GM18505 (cell line): ENCODE measurements at regions not wholly inside any gene's neighbourhood (a gene's known extent, or its start where the extent isn't known, plus 50 kb on each side); places are given as distances from the start of the nearest gene placed in this dataset.

Experiments
- ATAC-seq: cut with Tn5 transposase; IDR thresholded peaks from one replicate; pipeline ENCODE4 v1.9.1; 2021; ENCODE audit not compliant: unreplicated experiment
- POLR2A ChIP-seq: IDR thresholded peaks from 4 replicates; pipeline ENCODE4 v1.6.1; 2011; ENCODE audit warnings: borderline replicate concordance; ENCODE audit not compliant: insufficient read depth, insufficient read length; ENCODE audit errors: extremely low read depth

DNA sequence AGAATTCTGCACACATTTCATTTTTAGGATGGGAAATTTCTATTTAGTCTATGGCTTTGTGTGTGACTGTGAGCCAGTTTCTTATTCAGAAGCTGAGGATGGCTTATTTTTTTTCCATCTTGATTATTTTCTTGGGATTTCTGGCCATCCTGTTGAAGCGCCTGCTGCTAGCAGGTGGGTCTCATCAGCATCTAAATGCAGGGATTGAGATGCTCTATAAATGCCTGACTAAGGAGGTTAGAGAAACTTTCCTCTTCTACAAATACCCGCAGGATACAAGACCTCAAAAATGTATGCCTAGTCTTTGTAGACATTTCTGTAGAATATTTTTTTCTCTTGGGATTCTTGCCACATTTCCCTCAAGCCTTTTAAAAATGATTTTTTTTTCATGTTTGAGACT lies 138.0 kb upstream of the CCN2 start:
- no peak for TF ChIP-seq POLR2A

DNA sequence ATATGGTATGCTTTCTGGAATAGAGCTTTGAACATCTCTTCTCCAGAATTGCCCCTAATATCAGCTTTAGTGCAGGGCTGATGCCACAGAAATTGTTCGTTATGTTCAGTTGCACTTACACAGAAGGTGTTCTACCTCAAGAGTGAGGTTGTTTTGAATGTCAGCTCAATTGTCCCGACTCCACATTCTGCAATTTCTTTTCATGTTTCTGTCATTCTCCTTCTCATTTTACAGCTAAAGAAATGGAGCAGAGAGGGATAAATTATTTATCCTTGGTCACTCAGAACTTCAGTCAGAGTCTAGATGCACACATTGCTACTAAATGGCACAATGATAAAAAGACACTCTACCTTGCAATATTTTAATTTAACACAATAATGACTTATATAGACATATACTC lies 137.0 kb upstream of the CCN2 start:
- ATAC-seq, result no peak

More for the DNA sequence above, 138.0 kb upstream of the CCN2 start:
- no peak for ATAC-seq

DNA sequence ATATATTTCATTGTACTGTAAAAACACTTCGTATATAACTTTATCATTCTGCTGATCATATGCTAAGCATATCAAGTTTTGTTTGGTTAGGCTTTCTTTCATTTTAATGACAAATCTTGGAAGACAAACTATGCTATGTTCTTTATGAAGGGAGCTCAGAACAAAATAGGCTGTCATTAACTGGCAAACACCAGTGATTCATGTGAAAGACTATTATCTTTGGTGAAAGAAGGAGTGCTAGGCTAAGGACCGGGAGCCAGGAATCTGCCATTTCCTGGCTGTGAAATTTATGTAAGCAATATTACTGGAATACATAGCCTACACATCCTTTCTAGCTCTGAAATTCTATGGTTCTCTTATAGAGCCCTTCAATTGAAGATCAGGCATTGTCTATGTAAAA lies 136.2 kb upstream of the CCN2 start:
- TF ChIP-seq POLR2A, result no peak
- ATAC-seq, result no peak

More for the DNA sequence above, 137.0 kb upstream of the CCN2 start:
- no peak for TF ChIP-seq POLR2A

DNA sequence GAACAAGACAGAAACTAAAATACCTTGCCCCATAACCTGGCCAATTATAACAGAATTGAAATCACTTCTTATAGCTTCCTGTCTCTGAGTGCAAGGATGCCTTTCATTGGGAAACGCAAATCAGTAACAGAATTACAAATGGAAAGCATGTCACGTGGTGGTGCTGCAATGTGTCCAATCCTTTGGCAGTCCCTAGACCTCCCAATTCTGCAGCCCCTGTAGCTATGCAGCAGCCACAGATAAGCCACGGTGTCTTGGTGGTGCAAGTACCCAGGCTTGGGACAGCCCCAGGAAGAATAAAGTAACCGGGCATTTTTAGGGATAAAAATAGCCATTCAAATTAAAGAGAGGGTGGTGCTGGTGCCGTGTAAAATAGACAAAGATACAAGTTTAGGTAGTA lies 134.6 kb upstream of the CCN2 start:
- ATAC-seq, result no peak
- TF ChIP-seq POLR2A, result no peak

DNA sequence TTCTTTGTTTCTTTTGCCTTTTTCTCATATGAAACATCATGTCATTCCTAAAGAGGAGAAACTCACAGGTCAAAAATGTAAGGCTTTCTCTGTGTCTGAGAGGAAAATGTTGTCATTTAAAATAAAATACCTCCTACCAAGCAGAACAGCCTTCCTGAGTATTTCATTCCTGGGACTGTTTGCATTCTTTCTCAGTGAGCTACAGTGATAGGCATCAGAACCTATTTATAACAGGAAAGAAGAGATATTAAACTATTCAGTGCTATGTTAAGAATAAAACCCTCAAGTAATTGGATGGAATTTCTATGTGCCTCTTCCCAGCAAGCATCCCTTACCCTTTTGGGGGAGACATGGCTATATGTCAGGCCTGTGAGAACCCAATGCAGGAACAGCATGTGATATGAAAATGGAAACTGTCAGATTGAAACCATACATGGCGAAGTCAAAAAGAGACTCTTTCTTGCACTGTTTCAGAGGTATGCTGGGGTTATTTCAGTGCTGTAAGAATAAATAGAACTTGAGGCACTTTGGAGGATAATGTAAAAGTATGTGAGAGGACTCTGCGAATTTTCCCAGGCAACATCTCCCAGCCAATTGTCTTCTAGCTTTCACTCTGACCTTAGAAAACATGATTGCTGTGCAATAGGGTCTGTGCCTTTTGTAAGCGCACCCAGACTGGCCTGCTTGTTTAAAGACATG lies 133.8 kb upstream of the CCN2 start:
- peak; percentile 79 for ATAC-seq
- no peak for TF ChIP-seq POLR2A

DNA sequence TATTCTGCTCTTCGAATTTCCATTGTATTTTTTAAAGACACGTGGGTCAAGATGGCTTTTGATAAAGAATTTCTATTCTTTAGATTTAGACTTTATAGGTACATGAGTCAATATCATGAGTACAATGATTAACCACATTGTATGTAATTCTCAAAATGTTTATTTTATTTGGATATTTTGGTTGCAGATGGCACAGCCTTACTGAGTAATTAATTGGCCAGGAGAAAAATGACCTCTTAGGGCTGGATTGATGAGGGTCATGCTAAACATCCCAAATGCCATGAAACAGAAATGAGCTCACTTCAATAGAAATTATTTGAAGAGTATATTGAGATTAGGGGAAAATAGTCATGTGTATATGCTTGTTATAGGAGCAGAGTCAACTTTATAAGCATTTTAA lies 131.2 kb upstream of the CCN2 start:
- no peak for ATAC-seq

DNA sequence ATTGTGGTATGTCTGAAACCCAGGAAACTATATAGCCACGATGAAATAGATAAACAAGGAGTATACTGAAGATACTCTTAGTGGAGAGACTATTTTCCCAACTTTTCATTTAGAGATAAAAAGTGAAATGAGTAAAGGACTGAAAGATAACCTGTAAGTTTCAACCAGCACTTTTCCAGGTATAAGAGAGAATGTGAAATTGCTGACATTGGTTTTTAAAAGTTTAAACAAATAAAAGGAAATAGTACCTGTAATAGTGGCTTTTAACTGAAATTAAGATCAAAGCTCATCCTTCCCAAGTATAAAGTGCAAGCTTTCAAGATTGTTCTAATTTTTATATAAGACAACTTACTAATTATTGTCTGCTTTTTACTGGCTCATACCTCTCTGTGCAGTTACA lies 130.2 kb upstream of the CCN2 start:
- TF ChIP-seq POLR2A, result no peak
- ATAC-seq, result no peak

More for the DNA sequence above, 131.2 kb upstream of the CCN2 start:
- no peak for TF ChIP-seq POLR2A

DNA sequence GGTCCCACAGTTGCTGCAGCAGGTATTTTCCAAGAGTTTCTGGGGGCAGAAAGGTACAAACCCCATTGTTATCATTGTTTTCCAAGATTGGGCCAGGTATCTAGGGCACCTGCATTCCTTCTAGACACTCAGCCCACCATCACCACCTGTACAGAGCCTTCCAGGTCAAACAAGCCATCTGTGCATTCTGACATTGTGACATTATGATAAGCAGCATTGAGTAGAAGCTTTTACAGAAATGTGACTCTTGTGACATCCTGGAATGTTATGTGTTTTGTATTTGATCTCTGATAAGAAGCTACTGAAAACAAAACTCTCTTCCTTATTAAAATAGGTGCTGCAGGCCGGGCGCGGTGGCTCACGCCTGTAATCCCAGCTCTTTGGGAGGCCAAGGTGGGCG lies 128.1 kb upstream of the CCN2 start:
- ATAC-seq, result no peak
- no peak for TF ChIP-seq POLR2A

DNA sequence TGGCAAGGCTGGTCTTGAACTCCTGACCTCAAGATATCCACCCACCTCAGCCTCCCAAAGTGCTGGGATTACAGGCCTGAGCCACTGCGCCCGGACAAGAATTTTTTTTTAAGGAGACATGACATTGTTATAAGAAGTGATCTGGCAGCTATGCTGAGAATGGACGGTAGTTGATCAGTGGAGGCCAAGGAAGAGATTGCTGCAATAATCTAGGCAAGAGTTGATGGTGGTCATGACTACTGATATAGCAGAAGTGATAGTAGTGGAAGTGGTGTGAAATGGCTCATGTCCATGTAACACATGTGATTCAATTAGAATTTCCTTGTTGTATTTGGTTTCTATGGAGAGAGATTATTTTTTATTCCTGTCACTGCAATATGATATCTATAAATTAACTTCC lies 125.3 kb upstream of the CCN2 start:
- no peak for TF ChIP-seq POLR2A
- no peak for ATAC-seq

DNA sequence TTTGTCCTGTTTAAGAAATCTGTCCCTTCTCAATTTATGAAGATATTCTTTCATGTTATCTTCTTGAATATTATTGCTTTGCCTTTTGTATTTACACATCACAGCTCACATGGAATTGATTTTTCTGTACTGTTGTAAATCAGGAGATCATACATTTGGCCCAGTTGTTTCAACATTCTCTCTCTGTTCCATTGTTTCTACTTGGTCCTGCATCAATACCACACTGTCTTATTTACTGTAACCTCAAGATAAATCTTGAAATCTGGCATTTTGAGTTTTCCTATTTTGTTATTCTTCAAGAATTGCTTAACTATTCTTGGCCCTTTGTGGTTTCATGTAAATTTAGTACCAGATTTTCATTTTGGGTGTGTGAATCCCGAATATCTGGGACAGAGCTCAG lies 121.7 kb upstream of the CCN2 start:
- no peak for ATAC-seq
- TF ChIP-seq POLR2A, result no peak

DNA sequence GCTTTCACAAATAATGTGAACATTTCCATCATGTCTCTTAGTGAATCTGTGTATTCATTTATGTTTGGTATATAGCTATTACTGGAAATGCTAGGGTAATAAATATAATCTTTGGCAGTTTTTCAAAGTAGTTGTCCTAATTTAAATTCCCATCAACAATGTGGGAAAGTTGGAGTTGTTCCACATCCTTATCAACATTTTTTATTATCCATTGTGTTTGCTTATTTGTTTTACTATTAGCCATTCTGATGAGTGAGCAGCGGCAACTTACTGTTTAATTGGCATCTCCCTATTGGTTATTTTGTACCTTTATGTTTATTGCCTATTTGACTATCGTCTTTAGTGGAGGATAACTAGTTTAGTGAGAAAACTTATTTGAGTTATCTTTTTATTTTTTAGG lies 121.1 kb upstream of the CCN2 start:
- TF ChIP-seq POLR2A, result no peak
- ATAC-seq, result no peak

DNA sequence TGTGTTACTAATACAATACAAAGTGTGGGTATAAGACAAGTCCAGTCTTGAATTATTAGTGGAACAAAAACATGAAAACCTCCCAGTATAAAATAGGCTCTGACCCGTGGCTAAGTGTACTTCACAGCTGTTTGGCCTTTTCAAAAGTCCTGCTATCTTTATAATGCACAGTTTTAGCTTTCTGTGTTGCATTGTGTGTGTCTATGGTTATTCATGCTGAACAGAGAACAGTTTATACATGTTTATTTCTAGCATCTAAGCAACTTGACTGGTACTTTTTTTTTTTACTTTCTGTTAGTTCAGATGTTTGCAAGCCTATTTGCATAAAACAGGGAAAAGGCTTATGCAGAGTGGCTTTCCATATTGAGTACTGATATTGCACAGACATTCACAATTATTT lies 119.2 kb upstream of the CCN2 start:
- no peak for ATAC-seq

DNA sequence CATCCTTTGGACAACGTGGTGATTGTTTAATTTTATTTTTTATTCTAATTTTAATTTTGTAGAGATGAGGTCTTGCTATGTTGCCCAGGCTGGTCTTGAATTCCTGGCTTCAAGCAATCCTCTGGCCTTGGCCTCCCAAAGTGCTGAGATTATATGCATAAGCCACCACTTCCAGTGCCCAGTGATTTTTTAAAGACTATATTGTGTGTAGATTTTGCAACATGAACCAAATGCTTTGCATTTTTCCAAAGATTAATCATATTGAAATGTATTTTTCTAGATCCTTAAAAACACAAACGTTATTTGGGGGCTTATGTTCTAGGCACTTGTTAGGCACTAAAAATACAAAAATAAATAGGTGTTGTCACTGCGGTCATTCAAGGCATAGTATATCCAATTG lies 117.6 kb upstream of the CCN2 start:
- no peak for ATAC-seq

More for the DNA sequence above, 119.2 kb upstream of the CCN2 start:
- TF ChIP-seq POLR2A, result no peak

DNA sequence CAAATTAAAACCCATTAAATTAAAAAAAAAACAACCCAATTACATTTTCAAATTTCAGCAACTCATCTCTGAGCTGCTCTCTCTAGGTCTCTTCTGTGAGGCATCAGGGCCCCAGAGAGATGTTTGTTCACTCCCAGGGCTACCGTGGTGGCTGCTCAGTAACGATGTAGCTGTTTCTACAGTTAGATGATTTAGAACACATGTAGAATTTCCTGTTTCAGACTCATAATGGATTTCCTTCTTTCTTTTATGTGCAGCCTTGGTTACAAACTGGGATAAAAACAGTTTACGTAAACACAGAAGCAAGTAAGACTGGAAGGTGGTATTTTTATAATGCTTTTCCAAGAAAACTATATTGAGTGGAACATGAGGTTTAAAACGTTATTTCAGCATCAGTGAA lies 116.1 kb upstream of the CCN2 start:
- ATAC-seq, result no peak

More for the DNA sequence above, 117.6 kb upstream of the CCN2 start:
- no peak for TF ChIP-seq POLR2A

DNA sequence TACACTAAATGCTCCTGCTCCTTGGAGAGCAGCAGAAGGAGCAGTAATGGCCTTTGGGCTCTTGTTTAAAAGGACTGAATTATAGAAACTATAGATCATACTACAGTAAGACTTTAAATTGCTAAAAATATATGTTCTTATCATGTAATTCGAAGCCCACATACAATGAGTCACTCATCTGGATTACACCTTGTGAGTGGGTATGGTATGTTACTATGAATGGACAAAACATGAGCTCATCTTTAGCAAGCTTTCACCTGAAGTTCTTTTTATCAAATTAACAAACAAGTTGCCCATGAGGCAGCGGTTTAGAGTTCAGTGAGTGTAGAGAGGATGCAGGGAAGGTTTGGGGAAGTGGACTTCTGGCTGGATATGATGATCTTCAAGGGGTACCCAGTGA lies 114.4 kb upstream of the CCN2 start:
- TF ChIP-seq POLR2A, result no peak
- ATAC-seq, result no peak

More for the DNA sequence above, 116.1 kb upstream of the CCN2 start:
- no peak for TF ChIP-seq POLR2A
